ENCODE measurements at regions not wholly inside any gene's neighbourhood (a gene's known extent, or its start where the extent isn't known, plus 50 kb on each side); places are given as distances from the start of the nearest gene placed in this dataset.

DNA sequence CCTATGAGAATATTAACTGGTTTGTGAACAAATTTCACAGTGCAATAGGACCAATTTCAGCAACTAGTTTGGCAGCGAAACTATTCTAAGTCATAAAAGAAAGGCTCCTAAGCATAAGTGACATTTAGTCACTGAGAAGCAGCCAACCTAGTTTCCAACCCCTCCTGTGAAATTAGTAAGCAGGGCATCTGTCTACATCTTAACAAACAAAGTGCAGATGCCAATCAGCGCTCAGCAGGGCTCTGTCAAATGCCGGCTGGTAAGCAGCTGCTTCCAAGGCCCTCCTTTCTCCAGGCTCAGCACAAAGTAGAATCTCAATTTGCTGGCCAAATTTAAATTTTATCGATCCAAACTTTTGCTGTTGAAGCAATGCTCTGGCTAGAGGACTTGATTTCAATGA, 124.7 kb downstream of the ICOS start:
- DNase-seq (ENCODE audit: extremely low read depth, low read depth) = no peak
- TF ChIP-seq CTCF (IDR thresholded peaks at IDR 0.05; ENCODE audit: low read depth, low read length) = no peak

- no peak for DNase-seq (ENCODE audit: extremely low read depth, low read depth)
- TF ChIP-seq CTCF (IDR thresholded peaks at IDR 0.05; ENCODE audit: low read depth, low read length) = no peak
Observed at GRCh38 chr2:204064119-204064518, 127.6 kb downstream of the ICOS start.

- DNase-seq (ENCODE audit: extremely low read depth, low read depth) = no peak
- TF ChIP-seq CTCF (IDR thresholded peaks at IDR 0.05; ENCODE audit: low read depth, low read length) = no peak
Observed at GRCh38 chr2:204065566-204065965, 129.0 kb downstream of the ICOS start.

DNA sequence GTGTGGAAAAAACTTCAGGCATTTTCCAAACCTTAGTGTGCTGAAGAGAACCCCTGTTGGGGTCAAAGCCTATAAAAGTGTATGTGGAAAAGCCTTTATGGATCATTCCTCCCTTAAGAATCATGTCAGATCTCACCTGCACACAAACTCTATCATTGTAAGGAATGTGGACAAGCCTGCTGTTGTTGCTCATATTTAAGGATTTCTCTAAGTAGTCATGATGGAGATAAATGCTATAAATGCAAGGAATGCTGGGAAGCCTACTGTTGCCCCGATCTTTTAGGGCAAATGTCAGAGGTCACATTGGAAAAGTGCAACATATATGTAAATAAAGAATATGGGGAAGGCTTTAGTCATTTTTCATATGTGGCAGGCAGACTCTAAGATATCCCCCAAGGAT, 129.5 kb downstream of the ICOS start:
- no peak for DNase-seq (ENCODE audit: extremely low read depth, low read depth)
- TF ChIP-seq CTCF (IDR thresholded peaks at IDR 0.05; ENCODE audit: low read depth, low read length) = no peak

DNA sequence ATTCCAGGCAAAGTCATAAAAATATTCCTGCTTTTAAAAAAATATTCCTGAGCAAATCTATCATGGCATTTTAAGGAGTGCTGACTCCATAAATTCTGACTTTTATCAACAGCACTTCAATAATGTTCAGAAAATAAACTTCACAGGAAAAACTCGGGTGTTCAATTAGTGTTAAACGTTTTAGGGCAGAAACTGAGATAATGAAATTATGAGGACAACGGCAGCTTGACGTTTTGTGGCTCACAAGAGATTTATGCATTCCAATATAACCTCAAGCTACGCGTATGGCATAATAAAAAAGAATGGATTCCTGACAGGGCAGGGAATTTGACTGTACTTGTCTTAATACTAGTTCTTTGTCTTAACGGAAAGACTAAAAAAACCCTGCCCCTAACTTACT, 133.2 kb downstream of the ICOS start:
- no peak for DNase-seq (ENCODE audit: extremely low read depth, low read depth)
- TF ChIP-seq CTCF (IDR thresholded peaks at IDR 0.05; ENCODE audit: low read depth, low read length) = no peak

DNA sequence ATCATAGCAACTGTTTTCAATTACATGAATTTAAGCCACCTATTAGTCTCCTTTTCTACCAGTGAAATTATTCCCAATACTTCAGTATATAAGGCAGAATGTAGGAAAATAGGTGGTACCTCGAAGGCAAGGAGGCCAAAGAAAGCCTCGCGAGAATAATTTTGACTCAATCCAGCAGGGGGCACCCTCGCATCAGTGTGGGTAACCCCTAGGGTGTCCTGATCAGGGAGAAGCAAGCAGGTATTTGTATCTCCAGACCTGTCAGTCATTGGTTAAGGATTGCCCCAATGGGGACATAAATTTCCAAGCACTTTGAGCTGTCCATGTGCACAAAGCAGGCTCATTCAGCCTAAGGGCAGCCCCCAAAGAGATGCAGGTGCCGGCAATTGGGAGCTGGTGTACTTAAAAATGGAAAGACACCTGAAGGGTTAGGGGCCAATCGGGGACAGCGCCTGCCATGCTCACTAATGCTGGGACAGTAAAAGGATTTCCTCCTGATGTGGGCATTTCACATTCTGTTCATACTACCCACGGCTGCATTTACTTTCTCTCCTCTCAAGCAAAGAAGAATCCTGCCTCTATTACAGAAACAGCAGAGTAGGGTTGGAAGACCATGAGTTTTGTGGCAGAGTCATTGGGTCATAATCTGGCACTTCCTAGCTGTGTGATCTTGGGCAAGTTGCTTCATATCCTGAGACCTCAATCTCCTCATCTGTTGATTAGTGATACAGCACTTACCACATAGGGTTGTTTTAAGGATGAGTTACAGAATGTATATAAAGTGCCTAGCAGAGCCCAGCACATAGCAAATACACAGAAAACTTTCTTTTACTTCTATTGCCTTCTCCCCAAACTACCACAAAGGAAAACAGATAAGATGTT, 136.1 kb downstream of the ICOS start:
- no peak for DNase-seq (ENCODE audit: extremely low read depth, low read depth)

More for the DNA sequence above, 136.1 kb downstream of the ICOS start:
- peak; percentile 40 for TF ChIP-seq CTCF (IDR thresholded peaks at IDR 0.05; ENCODE audit: low read depth, low read length)

Data from AG09319 (cell line).